SK-N-MC (cell line): ENCODE measurements at regions not wholly inside any gene's neighbourhood (a gene's known extent, or its start where the extent isn't known, plus 50 kb on each side); places are given as distances from the start of the nearest gene placed in this dataset.

Experiments used
- EZH2 ChIP-seq: fragments of 200-600 bp; sonication (generic); IDR thresholded peaks from one replicate; pipeline ENCODE4 v1.6.1; 2017; ENCODE audit warnings: antibody characterized with exemption
- FOXP2 ChIP-seq: optimal IDR thresholded peaks from 2 replicates; pipeline ENCODE3; 2011; ENCODE audit warnings: mild to moderate bottlenecking, moderate library complexity; ENCODE audit not compliant: insufficient read depth; ENCODE audit errors: extremely low read length, control extremely low read depth
- POLR2AphosphoS5 ChIP-seq: IDR thresholded peaks from 2 replicates; pipeline ENCODE4 v1.6.1; 2012; ENCODE audit warnings: mild to moderate bottlenecking, low read depth, low read length, borderline replicate concordance

- TF ChIP-seq EZH2 (no peak), POLR2AphosphoS5 (no peak), FOXP2 (no peak)
Measured at GRCh38 chr2:136322428-136322827, 204.5 kb upstream of the CXCR4 start.
